Hepatocyte (in vitro differentiated cells): ENCODE measurements at regions not wholly inside any gene's neighbourhood (a gene's known extent, or its start where the extent isn't known, plus 50 kb on each side); places are given as distances from the start of the nearest gene placed in this dataset.

Experiments
- EZH2 ChIP-seq: fragments of 200-600 bp; sonication (generic); IDR thresholded peaks from 2 replicates; pipeline ENCODE4 v1.6.1; 2016; ENCODE audit warnings: antibody characterized with exemption, mild to moderate bottlenecking, borderline replicate concordance
- EZH2phosphoT487 ChIP-seq: fragments of 200-600 bp; sonication (generic); IDR thresholded peaks from one replicate; pipeline ENCODE4 v1.6.1; 2018; ENCODE audit warnings: antibody characterized with exemption, mild to moderate bottlenecking, low read depth, moderate library complexity; ENCODE audit not compliant: unreplicated experiment, severe bottlenecking

DNA sequence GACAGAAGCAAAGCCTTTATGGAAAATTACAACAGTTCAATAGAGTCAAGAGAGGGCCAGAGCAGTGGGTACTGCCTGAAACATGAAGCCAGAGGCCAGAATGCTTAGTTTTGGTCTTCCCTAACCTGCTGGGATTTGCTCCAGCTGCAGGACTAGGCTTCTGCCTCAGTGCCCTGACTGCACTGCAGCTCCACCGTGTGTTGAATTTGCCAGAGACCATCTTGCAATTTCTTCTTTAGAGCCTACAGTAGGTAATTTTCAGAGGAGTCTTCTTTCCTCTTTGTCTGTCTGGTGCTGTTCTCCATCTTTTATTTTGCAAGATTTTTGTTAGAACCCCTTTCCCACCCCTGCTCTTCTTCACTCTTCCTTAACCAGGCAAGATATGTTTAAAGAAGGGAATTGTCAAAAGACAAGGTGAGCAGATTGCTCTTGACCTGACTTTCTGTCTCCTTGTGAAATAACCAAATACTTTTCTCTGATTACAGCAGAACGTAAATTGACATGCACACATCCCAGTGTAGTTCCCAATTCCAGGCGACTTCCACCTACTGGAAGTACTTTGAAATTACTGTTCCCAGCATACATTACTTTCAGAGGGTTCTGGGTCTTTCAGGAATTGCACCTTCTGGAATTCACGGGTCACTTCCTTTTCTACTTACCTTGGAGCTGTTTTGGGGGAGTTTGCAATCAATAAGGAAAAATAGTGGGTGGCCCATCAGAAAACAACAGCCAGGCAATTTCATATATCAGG is 161.2 kb downstream of the MINAR1 start:
- TF ChIP-seq EZH2 (no peak), EZH2phosphoT487 (no peak)
